Stomach (tissue), 8 donors: ENCODE measurements at regions not wholly inside any gene's neighbourhood (a gene's known extent, or its start where the extent isn't known, plus 50 kb on each side); places are given as distances from the start of the nearest gene placed in this dataset.

Source experiments
- DNase-seq, 2 donors: peaks; one replicate each; pipeline versions ENCODE4 v3.0.0 to v3.0.0-alpha.2; 2013 to 2019
- H3K27ac ChIP-seq, 5 donors: fragments of 200-600 bp in 4 of 5; sonication (generic) in 4 of 5; one replicate each; pipeline ENCODE4 v1.5.1; 2013 to 2019; ENCODE audit warnings: mild to moderate bottlenecking in 1 of 5, moderate library complexity in 1 of 5
- H3K27me3 ChIP-seq, 3 donors: fragments of 200-600 bp; sonication (generic); one replicate each; pipeline ENCODE4 v1.5.1; 2017 to 2019; ENCODE audit warnings: mixed run types in 1 of 3
- H3K36me3 ChIP-seq, 4 donors: fragments of 200-600 bp; sonication (generic); 1 replicate in 3 of 4; 2 replicates in 1 of 4; pipeline ENCODE4 v1.5.1; 2016 to 2019
- H3K4me1 ChIP-seq, 4 donors: fragments of 200-600 bp; sonication (generic); one replicate each; pipeline ENCODE4 v1.5.1; 2016 to 2019
- H3K4me3 ChIP-seq, 4 donors: fragments of 200-600 bp; sonication (generic) in 3 of 4; one replicate each; pipeline ENCODE4 v1.5.1; 2016 to 2019; ENCODE audit warnings: mild to moderate bottlenecking in 1 of 4
- H3K9me3 ChIP-seq, 4 donors: fragments of 200-600 bp; sonication (generic); one replicate each; pipeline ENCODE4 v1.5.1; 2016 to 2019
- EP300 ChIP-seq: sonication (generic); formaldehyde crosslinking; IDR thresholded peaks from one replicate; pipeline ENCODE4 v1.6.1; 2017; ENCODE audit warnings: antibody characterized with exemption
- POLR2A ChIP-seq, 4 donors: fragments of 450-650 bp; IDR thresholded peaks; one replicate each; pipeline ENCODE4 v1.6.1; 2016; ENCODE audit warnings: antibody characterized with exemption in 4 of 4, control low read depth in 2 of 4, mild to moderate bottlenecking in 1 of 4, moderate library complexity in 1 of 4
- POLR2AphosphoS5 ChIP-seq, 3 donors: sonication (generic); formaldehyde crosslinking; IDR thresholded peaks; one replicate each; pipeline ENCODE4 v1.6.1; 2016; ENCODE audit warnings: antibody characterized with exemption in 3 of 3
- WGBS, 5 donors: extraction: QIAGEN DNeasy Blood & Tissue Kit in 3 of 5; methylation state at CpG; one replicate each; pipeline versions ENCODE4 v1.1.5 to v1.1.7; 2013 to 2018; 5-methylcytosine and 5-hydroxymethylcytosine counted together
- intact Hi-C: fragments of 100-400 bp; cut with DNase I; formaldehyde crosslinking; loops from one replicate; pipeline ENCODE4 v1.15.1; 2023; ENCODE audit warnings: low total_unique reads
- TF ChIP-seq, protein P1 (sequence below), 7 experiments: fragments of 450-650 bp in 4 of 7; fragments of 200-600 bp in 3 of 7; sonication (generic) in 3 of 7; IDR thresholded peaks; one replicate each; pipeline ENCODE4 v1.5.1; 2016 to 2019; ENCODE audit warnings: antibody characterized with exemption in 7 of 7, control low read depth in 2 of 7, mild to moderate bottlenecking in 1 of 7
- donor health status: healthy with polysubstance abuse.
- donor health status: Bipolar disorder and iron deficiency.
- donor health status: healthy.

DNA sequence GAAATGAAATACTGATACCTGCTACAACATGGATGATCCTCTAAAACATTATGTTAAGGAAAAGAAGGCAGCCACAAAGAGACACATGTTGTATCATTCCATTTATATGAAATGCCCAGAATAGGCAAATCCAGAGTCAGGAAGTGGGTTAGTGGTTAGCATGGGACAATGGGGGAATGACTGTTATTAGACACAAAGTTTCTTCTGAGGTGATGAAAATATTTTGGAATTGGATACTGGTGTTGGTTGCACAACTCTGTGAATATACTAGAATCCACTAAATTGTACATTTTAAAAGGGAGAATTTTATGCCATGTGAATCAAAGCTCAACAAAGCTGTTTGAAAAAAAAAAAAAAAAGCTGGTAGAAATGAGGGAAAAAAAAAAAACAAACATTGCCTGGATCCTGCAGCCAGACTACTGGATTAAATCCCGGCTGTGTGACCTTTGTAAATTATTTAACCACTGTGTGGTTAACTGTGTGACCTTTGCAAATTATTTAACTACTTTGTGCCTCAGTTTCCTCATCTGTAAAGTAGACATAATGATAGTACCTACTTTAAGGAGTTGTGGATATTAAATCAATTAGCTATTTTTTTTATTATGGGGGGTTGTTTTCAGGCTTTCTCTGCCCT lies 75.6 kb upstream of the PRICKLE2 start:
- Histone ChIP-seq H3K4me3 (no peak overlapping the region), H3K9me3 (peaks cover 0 to 8% (median 4%) of the 10 kb centered on the region in 4 donors), H3K4me1 (no peaks in the 10 kb centered on the region), H3K27me3 (no peaks in the 10 kb centered on the region), H3K27ac (no peak overlapping the region), H3K36me3 (no peaks in the 10 kb centered on the region)
- WGBS, 5 donors: 13 to 43% (median 28%) methylated on average over 1 of the region's 1 CpG
- TF ChIP-seq POLR2A (IDR thresholded peaks at IDR 0.05) (no peak), EP300 (no peak), POLR2AphosphoS5 (IDR thresholded peaks at IDR 0.05) (no peak)
- TF ChIP-seq, protein P1, sequence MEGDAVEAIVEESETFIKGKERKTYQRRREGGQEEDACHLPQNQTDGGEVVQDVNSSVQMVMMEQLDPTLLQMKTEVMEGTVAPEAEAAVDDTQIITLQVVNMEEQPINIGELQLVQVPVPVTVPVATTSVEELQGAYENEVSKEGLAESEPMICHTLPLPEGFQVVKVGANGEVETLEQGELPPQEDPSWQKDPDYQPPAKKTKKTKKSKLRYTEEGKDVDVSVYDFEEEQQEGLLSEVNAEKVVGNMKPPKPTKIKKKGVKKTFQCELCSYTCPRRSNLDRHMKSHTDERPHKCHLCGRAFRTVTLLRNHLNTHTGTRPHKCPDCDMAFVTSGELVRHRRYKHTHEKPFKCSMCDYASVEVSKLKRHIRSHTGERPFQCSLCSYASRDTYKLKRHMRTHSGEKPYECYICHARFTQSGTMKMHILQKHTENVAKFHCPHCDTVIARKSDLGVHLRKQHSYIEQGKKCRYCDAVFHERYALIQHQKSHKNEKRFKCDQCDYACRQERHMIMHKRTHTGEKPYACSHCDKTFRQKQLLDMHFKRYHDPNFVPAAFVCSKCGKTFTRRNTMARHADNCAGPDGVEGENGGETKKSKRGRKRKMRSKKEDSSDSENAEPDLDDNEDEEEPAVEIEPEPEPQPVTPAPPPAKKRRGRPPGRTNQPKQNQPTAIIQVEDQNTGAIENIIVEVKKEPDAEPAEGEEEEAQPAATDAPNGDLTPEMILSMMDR (IDR thresholded peaks at IDR 0.05): no peak
- no peak for DNase-seq
- intact Hi-C loops: no loop called here

DNA sequence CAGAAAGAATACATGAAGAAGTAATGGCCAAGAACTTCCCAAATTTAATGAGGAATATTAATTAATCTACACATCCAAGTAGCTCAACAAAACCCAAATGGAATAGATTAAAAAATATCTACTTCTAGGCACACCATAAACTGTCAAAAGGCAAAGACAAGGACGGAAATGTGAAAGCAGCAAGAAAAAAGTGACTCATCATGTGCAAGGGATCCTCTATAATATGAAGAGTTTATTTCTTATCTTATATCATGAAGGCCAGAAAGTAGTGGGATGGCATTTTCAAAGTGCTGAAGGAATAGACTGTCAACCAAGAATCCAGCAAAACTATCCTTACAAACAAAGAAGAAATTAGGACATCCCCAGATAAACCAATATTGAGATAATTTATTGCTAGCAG lies 73.9 kb upstream of the PRICKLE2 start:
- Histone ChIP-seq H3K27me3 (no peaks in the 10 kb centered on the region), H3K4me1 (peaks cover 0 to 9% (median 3%) of the 10 kb centered on the region in 4 donors), H3K36me3 (no peaks in the 10 kb centered on the region), H3K9me3 (peaks cover 0 to 8% (median 4%) of the 10 kb centered on the region in 4 donors), H3K4me3 (no peak overlapping the region), H3K27ac (no peak overlapping the region)
- DNase-seq: no peak
- TF ChIP-seq, protein P1 (IDR thresholded peaks at IDR 0.05): no peak
- TF ChIP-seq EP300 (no peak), POLR2A (IDR thresholded peaks at IDR 0.05) (no peak), POLR2AphosphoS5 (IDR thresholded peaks at IDR 0.05) (no peak)
- intact Hi-C loops: no loop called here
- 76 to 87% (median 76%) methylated on average over 1 of the region's 1 CpG for WGBS, 5 donors

DNA sequence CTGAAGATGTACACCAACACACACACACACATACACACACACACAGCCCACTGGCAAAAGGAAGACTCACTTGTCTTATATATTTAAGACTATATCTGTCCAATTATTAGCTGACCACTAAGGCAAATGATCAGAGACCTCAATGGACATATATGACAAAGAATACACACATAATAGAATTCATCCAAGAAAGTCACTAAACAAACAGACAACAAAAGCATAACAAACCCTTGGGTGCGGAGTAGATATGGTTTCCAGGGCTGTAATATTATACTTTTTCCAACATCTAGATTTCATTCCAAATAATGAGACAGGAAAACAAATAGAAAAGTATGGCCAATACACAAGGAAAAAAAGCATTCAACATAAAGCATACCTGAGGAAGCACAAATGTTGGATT lies 72.3 kb upstream of the PRICKLE2 start:
- H3K27me3 ChIP-seq: no peaks in the 10 kb centered on the region
- WGBS, 5 donors: 38 to 98% (median 58%) methylated on average over 1 of the region's 1 CpG
- DNase-seq: no peak
- H3K4me1 ChIP-seq: peaks cover 0 to 9% (median 3%) of the 10 kb centered on the region in 4 donors
- H3K27ac ChIP-seq: no peak overlapping the region
- intact Hi-C loops: no loop called here
- H3K9me3 ChIP-seq: peaks cover 0 to 8% (median 4%) of the 10 kb centered on the region in 4 donors
- no peak overlapping the region for H3K4me3 ChIP-seq
- TF ChIP-seq POLR2AphosphoS5 (IDR thresholded peaks at IDR 0.05): no peak
- TF ChIP-seq EP300: no peak
- TF ChIP-seq POLR2A (IDR thresholded peaks at IDR 0.05): no peak
- TF ChIP-seq, protein P1 (IDR thresholded peaks at IDR 0.05): no peak
- H3K36me3 ChIP-seq: no peaks in the 10 kb centered on the region

DNA sequence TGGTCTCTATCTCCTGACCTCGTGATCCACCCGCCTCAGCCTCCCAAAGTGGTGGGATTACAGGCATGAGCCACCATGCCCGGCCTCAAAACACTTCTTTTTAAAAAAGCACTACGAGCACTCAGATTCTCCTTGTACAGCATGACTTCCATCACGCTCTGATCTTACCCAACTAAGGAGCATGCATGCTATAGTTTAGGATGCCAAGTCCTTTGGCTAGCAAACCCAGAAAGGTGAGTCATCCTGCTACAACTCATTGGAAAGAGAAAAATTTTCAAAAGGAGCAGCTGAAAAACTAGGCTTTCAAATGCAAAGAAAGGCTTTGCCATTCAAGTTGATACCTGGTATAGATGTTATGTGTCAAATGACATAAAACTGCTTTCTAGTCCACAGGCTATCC lies 70.3 kb upstream of the PRICKLE2 start:
- Histone ChIP-seq H3K4me3 (no peak overlapping the region), H3K27ac (peak overlapping the region in 2 of 5 donors; percentile 50 to 56), H3K9me3 (peaks cover 0 to 8% (median 4%) of the 10 kb centered on the region in 4 donors), H3K36me3 (no peaks in the 10 kb centered on the region), H3K27me3 (no peaks in the 10 kb centered on the region), H3K4me1 (peaks cover 0 to 19% (median 6%) of the 10 kb centered on the region in 4 donors)
- intact Hi-C loops: no loop called here
- WGBS, 5 donors: 74 to 87% (median 79%) methylated on average over 5 of the region's 5 CpGs
- TF ChIP-seq EP300: no peak
- peak in 1 of 3 donors; percentile 33 for TF ChIP-seq POLR2AphosphoS5 (IDR thresholded peaks at IDR 0.05)
- peak in 1 of 2 donors; percentile 22 for DNase-seq

DNA sequence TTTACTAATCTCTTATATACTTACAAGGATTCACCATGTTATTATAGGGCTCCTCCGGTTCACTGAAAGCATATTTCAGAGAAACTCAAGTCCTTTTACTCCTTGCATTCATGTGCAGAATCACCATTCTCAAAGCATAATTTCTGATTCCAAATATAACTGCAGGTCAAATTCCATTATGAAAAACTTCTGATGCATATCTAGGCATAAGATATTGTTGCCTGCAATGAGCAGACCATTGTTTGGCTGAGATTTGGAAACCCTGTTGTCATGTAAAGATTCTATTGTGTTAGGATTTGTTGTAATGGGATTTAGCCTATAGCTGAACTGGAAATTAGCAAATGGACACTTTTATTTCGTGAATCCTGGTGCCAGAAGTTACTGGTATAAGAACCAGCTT lies 69.5 kb upstream of the PRICKLE2 start:
- TF ChIP-seq, protein P1 (IDR thresholded peaks at IDR 0.05): no peak
- TF ChIP-seq POLR2AphosphoS5 (IDR thresholded peaks at IDR 0.05) (no peak), POLR2A (IDR thresholded peaks at IDR 0.05) (no peak)
- Histone ChIP-seq H3K4me3 (no peak overlapping the region), H3K27me3 (no peaks in the 10 kb centered on the region), H3K4me1 (peaks cover 0 to 24% (median 6%) of the 10 kb centered on the region in 4 donors), H3K27ac (no peak overlapping the region), H3K9me3 (peaks cover 0 to 8% (median 4%) of the 10 kb centered on the region in 4 donors), H3K36me3 (no peaks in the 10 kb centered on the region)
- intact Hi-C loops: no loop called here
- DNase-seq: no peak
- WGBS, 5 donors: 81 to 87% (median 85%) methylated on average over 2 of the region's 2 CpGs
